Mesothelial cell of epicardium (in vitro differentiated cells): ENCODE measurements at regions not wholly inside any gene's neighbourhood (a gene's known extent, or its start where the extent isn't known, plus 50 kb on each side); places are given as distances from the start of the nearest gene placed in this dataset.

ENCODE experiments used
- DNase-seq, 2 experiments: peaks; one replicate each; pipeline ENCODE4 v3.0.0; 2021; ENCODE audit warnings: low spot score in 2 of 2; ENCODE audit not compliant: unreplicated experiment in 2 of 2
- H3K27ac Mint-ChIP-seq: 2 replicates; pipeline ENCODE4 v1.8.0; 2021; ENCODE audit warnings: mixed read lengths
- H3K27me3 Mint-ChIP-seq: 2 replicates; pipeline ENCODE4 v1.8.0; 2021; ENCODE audit warnings: low read depth, mixed read lengths
- H3K36me3 Mint-ChIP-seq: 2 replicates; pipeline ENCODE4 v1.8.0; 2021; ENCODE audit warnings: mixed read lengths
- H3K4me1 Mint-ChIP-seq: 2 replicates; pipeline ENCODE4 v1.8.0; 2021; ENCODE audit warnings: mixed read lengths
- H3K4me3 Mint-ChIP-seq: 2 replicates; pipeline ENCODE4 v1.8.0; 2021; ENCODE audit warnings: mild to moderate bottlenecking, moderate library complexity, mixed read lengths
- H3K9me3 Mint-ChIP-seq: 2 replicates; pipeline ENCODE4 v1.8.0; 2021; ENCODE audit warnings: mixed read lengths
- CTCF ChIP-seq: fragments of 200-600 bp; sonication (generic); IDR thresholded peaks from one replicate; pipeline ENCODE4 v1.5.0; 2021; ENCODE audit warnings: antibody characterized with exemption; ENCODE audit not compliant: unreplicated experiment

GRCh38 chr17:77498791-77499698 is 358.3 kb downstream of the SEC14L1 start:
- no peak for DNase-seq

GRCh38 chr17:77499699-77500435 is 359.1 kb downstream of the SEC14L1 start:
- TF ChIP-seq CTCF: no peak
- Mint-ChIP-seq H3K27ac (peak overlapping the region; percentile 16), H3K9me3 (no peaks in the 10 kb centered on the region), H3K4me3 (no peak overlapping the region), H3K27me3 (no peaks in the 10 kb centered on the region), H3K4me1 (no peaks in the 10 kb centered on the region), H3K36me3 (peaks cover 24% of the 10 kb centered on the region)
- no peak for DNase-seq

More at GRCh38 chr17:77498791-77499698, 358.3 kb downstream of the SEC14L1 start:
- Mint-ChIP-seq H3K36me3 (peaks cover 24% of the 10 kb centered on the region), H3K4me1 (no peaks in the 10 kb centered on the region), H3K9me3 (no peaks in the 10 kb centered on the region), H3K4me3 (no peak overlapping the region), H3K27me3 (no peaks in the 10 kb centered on the region), H3K27ac (peak overlapping the region; percentile 16)
- TF ChIP-seq CTCF: no peak

DNA sequence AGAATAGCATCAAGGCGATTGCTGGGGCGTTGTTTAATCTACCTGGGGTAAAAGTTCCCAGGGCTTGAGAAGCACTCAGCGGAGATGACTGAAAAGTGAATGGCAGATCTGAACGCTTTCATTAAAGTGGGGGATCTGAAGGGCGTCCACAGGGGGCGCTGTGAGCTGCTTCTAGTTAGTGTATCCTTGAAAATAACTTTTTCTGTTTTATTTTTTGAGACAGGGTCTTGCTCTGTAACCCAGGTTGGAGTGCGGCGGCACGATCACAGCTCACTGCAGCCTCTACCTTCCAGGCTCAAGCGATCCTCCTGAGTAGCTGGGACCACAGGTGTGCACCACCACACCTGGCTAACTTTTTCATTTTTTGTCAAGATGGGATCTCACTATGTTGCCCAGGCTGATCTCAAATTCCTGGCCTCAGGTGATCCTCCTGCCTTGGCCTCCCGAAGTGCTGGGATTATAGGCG is 360.4 kb downstream of the SEC14L1 start:
- peaks cover 22% of the 10 kb centered on the region for H3K36me3 Mint-ChIP-seq
- H3K27ac Mint-ChIP-seq: no peak overlapping the region
- TF ChIP-seq CTCF: peak; percentile 64
- H3K27me3 Mint-ChIP-seq: no peaks in the 10 kb centered on the region
- no peaks in the 10 kb centered on the region for H3K9me3 Mint-ChIP-seq
- H3K4me3 Mint-ChIP-seq: no peak overlapping the region
- H3K4me1 Mint-ChIP-seq: no peaks in the 10 kb centered on the region
- DNase-seq: no peak

GRCh38 chr17:77501751-77502625 is 361.2 kb downstream of the SEC14L1 start:
- Mint-ChIP-seq H3K36me3 (peaks cover 22% of the 10 kb centered on the region), H3K27ac (no peak overlapping the region)

More at GRCh38 chr17:77501751-77502625, 361.2 kb downstream of the SEC14L1 start:
- no peak for DNase-seq
- Mint-ChIP-seq H3K27me3 (no peaks in the 10 kb centered on the region), H3K9me3 (no peaks in the 10 kb centered on the region), H3K4me3 (no peak overlapping the region), H3K4me1 (no peaks in the 10 kb centered on the region)
- no peak for TF ChIP-seq CTCF
